22Rv1 (cell line): ENCODE measurements at regions not wholly inside any gene's neighbourhood (a gene's known extent, or its start where the extent isn't known, plus 50 kb on each side); places are given as distances from the start of the nearest gene placed in this dataset.

ENCODE experiments used
- ZFX ChIP-seq: fragments of 450-650 bp; IDR thresholded peaks from 2 replicates; pipeline ENCODE4 v1.6.1; 2017; ENCODE audit warnings: antibody characterized with exemption, borderline replicate concordance
- TF ChIP-seq, protein P1 (sequence below): fragments of 450-650 bp; IDR thresholded peaks from 2 replicates; pipeline ENCODE4 v1.5.1; 2017; ENCODE audit warnings: mild to moderate bottlenecking

DNA sequence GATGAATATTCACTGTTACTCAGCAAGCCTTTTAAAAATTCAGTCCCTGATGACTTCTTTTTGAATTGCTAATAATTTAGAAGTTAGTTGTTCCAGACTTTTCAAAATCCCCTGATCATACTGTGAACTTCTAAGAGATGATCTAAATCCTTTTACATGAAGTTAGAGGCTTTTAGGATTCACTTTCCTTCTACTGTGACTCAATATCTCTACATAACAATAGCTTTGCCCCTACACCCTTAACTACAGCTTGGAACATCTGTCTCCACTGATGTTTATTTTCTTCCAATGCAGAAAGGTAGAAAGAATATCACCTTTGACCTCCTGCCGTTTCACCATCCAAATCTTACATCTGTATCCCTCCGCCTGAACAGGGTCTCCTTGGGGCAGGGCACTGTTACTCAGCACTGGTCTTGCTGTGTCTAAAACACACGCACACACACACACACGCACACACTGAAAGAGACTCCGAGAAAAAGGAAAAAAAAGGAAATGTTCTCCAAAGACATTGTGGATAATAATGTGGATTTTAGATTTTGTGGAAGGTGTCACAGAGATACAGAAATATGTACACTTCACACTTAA, 111.6 kb upstream of the GPRIN3 start:
- TF ChIP-seq, protein P1, sequence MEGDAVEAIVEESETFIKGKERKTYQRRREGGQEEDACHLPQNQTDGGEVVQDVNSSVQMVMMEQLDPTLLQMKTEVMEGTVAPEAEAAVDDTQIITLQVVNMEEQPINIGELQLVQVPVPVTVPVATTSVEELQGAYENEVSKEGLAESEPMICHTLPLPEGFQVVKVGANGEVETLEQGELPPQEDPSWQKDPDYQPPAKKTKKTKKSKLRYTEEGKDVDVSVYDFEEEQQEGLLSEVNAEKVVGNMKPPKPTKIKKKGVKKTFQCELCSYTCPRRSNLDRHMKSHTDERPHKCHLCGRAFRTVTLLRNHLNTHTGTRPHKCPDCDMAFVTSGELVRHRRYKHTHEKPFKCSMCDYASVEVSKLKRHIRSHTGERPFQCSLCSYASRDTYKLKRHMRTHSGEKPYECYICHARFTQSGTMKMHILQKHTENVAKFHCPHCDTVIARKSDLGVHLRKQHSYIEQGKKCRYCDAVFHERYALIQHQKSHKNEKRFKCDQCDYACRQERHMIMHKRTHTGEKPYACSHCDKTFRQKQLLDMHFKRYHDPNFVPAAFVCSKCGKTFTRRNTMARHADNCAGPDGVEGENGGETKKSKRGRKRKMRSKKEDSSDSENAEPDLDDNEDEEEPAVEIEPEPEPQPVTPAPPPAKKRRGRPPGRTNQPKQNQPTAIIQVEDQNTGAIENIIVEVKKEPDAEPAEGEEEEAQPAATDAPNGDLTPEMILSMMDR, result no peak
- TF ChIP-seq ZFX, result no peak
